ENCODE measurements at regions not wholly inside any gene's neighbourhood (a gene's known extent, or its start where the extent isn't known, plus 50 kb on each side); places are given as distances from the start of the nearest gene placed in this dataset.
"Not testable (repeated sequence)": the region's sequence is repeated elsewhere in the genome, so short reads cannot be mapped to it uniquely, and the experiment has no call there.

GRCh38 chr22:25420471-25420924 is 144.0 kb upstream of the GRK3 start:
- H3K4me3 ChIP-seq (ENCODE audit: low read depth, low read length) = no peak overlapping the region
- H3K27me3 ChIP-seq (ENCODE audit: control insufficient read depth, insufficient read depth, low read length) = peaks cover 27% of the 10 kb centered on the region
- no peak for TF ChIP-seq CTCF (IDR thresholded peaks at IDR 0.05; ENCODE audit: insufficient read depth, low read length, severe bottlenecking)
- no peak for DNase-seq (ENCODE audit: low read depth)
- no peaks in the 10 kb centered on the region for H3K36me3 ChIP-seq (ENCODE audit: control insufficient read depth, insufficient read depth, low read length)
- no peak for FAIRE-seq

GRCh38 chr22:25420925-25421904 is 143.3 kb upstream of the GRK3 start:
- DNase-seq (ENCODE audit: low read depth) (no peak), FAIRE-seq (no peak)
- H3K4me3 ChIP-seq (ENCODE audit: low read depth, low read length) = no peak overlapping the region
- H3K36me3 ChIP-seq (ENCODE audit: control insufficient read depth, insufficient read depth, low read length) = no peaks in the 10 kb centered on the region
- peaks cover 27% of the 10 kb centered on the region for H3K27me3 ChIP-seq (ENCODE audit: control insufficient read depth, insufficient read depth, low read length)
- TF ChIP-seq CTCF (IDR thresholded peaks at IDR 0.05; ENCODE audit: insufficient read depth, low read length, severe bottlenecking) = no peak

GRCh38 chr22:25426530-25427308 is 137.8 kb upstream of the GRK3 start:
- H3K27me3 ChIP-seq (ENCODE audit: control insufficient read depth, insufficient read depth, low read length); H3K36me3 ChIP-seq (ENCODE audit: control insufficient read depth, insufficient read depth, low read length); FAIRE-seq; DNase-seq (ENCODE audit: low read depth); H3K4me3 ChIP-seq (ENCODE audit: low read depth, low read length): not testable (repeated sequence)
- peak; percentile 14 for TF ChIP-seq CTCF (IDR thresholded peaks at IDR 0.05; ENCODE audit: insufficient read depth, low read length, severe bottlenecking)

- H3K4me3 ChIP-seq (ENCODE audit: low read depth, low read length); H3K27me3 ChIP-seq (ENCODE audit: control insufficient read depth, insufficient read depth, low read length); H3K36me3 ChIP-seq (ENCODE audit: control insufficient read depth, insufficient read depth, low read length); DNase-seq (ENCODE audit: low read depth): not testable (repeated sequence)
- peak; percentile 87 for FAIRE-seq
Observed at GRCh38 chr22:25431637-25432342, 132.7 kb upstream of the GRK3 start.

GRCh38 chr22:25433381-25433970 is 131.0 kb upstream of the GRK3 start:
- H3K27me3 ChIP-seq (ENCODE audit: control insufficient read depth, insufficient read depth, low read length); DNase-seq (ENCODE audit: low read depth); H3K36me3 ChIP-seq (ENCODE audit: control insufficient read depth, insufficient read depth, low read length); H3K4me3 ChIP-seq (ENCODE audit: low read depth, low read length): not testable (repeated sequence)
- peak; percentile 88 for FAIRE-seq

GRCh38 chr22:25437414-25438160 is 126.9 kb upstream of the GRK3 start:
- Histone ChIP-seq H3K36me3 (ENCODE audit: control insufficient read depth, insufficient read depth, low read length) (no peaks in the 10 kb centered on the region), H3K27me3 (ENCODE audit: control insufficient read depth, insufficient read depth, low read length) (no peaks in the 10 kb centered on the region), H3K4me3 (ENCODE audit: low read depth, low read length) (no peak overlapping the region)
- TF ChIP-seq CTCF (IDR thresholded peaks at IDR 0.05; ENCODE audit: insufficient read depth, low read length, severe bottlenecking) = no peak
- no peak for DNase-seq (ENCODE audit: low read depth)
- FAIRE-seq = no peak
